ENCODE measurements at regions not wholly inside any gene's neighbourhood (a gene's known extent, or its start where the extent isn't known, plus 50 kb on each side); places are given as distances from the start of the nearest gene placed in this dataset.

DNA sequence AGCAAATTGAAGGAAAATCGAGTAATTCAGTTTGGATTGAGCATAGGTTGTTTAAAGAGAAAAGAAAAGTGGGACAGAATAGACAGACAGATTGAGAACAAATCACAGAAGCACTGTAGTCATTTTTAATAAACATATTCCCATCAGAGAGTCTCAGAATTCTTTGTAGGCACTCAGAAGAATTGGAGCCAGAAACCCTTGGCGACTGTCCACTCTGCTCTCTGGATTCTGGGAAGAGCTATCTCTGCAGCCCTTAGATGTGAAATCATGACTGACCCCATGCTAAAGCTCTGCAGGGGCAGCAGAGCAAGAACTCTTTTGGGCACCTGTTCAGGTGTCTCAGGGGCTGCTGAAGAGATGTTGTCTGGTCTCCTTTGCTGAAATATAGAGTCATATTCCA lies 223.7 kb upstream of the KIRREL3 start:
- TF ChIP-seq CTCF (IDR thresholded peaks at IDR 0.05; ENCODE audit: extremely low read depth, missing control alignments) = no peak
- no peak for DNase-seq (ENCODE audit: low spot score)

- no peak for DNase-seq (ENCODE audit: low spot score)
- TF ChIP-seq CTCF (IDR thresholded peaks at IDR 0.05; ENCODE audit: extremely low read depth, missing control alignments) = no peak
Measured at GRCh38 chr11:127223633-127224032, 223.1 kb upstream of the KIRREL3 start.

DNA sequence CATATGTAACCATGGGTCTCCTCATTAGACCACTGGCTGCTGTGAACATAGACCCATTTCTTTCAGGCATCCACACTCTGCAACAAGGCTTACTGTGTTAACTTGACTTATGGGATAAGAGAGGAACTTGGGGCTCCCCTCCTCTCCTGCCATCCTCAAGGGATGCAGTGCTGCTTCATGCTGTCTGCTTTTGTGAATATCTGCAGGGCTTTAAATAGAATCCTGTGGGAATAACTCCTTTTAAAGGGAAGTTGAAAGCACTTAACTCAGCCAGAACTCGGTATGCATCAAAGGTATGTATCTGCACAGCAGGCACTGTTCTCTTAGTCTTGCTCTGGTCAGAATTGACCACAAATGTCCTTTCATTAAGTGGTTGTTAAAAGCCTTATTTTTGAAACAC lies 222.5 kb upstream of the KIRREL3 start:
- no peak for DNase-seq (ENCODE audit: low spot score)

DNA sequence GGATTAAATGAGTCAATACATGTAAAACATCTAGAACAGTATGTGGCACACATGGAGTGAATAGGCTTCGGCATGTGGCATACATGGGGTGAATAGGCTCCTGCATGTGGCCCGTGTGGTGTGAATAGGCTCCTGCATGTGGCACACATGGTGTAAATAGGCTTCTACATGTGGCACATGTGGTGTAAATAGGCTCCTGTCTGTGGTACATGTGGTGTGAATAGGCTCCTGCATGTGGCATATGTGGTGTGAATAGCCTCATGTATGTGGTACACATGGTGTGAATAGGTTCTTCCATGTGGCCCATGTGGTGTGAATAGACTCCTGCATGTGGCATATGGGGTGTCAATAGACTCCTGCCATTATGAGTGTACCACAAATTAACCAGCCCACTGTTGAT lies 219.1 kb upstream of the KIRREL3 start:
- no peak for TF ChIP-seq CTCF (IDR thresholded peaks at IDR 0.05; ENCODE audit: extremely low read depth, missing control alignments)
- no peak for DNase-seq (ENCODE audit: low spot score)

More for the DNA sequence above, 222.5 kb upstream of the KIRREL3 start:
- no peak for TF ChIP-seq CTCF (IDR thresholded peaks at IDR 0.05; ENCODE audit: extremely low read depth, missing control alignments)

GRCh38 chr11:127218275-127218608 lies 217.7 kb upstream of the KIRREL3 start:
- DNase-seq (ENCODE audit: low spot score) = no peak
- TF ChIP-seq CTCF (IDR thresholded peaks at IDR 0.05; ENCODE audit: extremely low read depth, missing control alignments) = no peak

DNA sequence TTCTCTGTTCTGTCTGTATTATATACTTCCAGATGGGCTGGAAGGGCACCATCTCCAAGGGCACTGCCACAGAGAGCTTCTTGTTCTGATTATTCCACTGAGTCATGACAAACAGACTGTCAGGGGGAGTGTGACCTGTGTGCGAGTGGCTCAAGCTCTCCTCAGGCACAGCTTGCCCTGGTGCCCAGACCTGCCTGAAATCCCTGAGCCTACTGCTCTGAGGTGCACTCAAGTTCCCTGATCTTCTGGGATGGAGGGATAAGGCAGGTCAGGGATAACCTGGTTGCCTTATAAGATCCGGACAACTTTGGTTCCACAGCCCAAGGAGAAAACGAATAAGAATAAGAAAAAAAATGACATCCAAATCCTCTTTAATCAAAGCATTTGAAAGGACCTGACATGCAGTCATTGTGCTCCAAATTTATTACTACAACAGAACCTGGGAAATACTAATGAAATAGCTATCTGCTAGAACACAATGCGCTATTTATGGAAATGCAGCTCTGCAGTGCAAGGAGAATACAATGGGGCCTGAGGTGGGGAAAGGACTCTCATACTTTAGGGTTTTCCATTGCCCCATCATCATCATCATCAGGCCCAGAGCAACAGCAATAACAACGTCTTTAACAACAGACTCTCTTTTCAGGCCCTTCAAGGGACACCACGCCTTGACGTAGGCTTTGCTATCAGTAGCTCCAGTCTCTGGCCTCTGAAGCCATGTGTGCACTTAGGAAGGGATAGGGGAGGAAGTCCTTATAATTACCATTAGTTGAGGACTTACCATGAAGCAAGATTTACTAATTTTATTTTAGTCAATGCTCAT lies 217.1 kb upstream of the KIRREL3 start:
- DNase-seq (ENCODE audit: low spot score) = no peak
- TF ChIP-seq CTCF (IDR thresholded peaks at IDR 0.05; ENCODE audit: extremely low read depth, missing control alignments) = no peak

GRCh38 chr11:127205688-127206217 lies 205.2 kb upstream of the KIRREL3 start:
- TF ChIP-seq CTCF (IDR thresholded peaks at IDR 0.05; ENCODE audit: extremely low read depth, missing control alignments) = no peak

More at GRCh38 chr11:127205688-127206217, 205.2 kb upstream of the KIRREL3 start:
- DNase-seq (ENCODE audit: low spot score) = no peak

Data from GM20000 (cell line).